ENCODE measurements at regions not wholly inside any gene's neighbourhood (a gene's known extent, or its start where the extent isn't known, plus 50 kb on each side); places are given as distances from the start of the nearest gene placed in this dataset.

GRCh38 chr2:144224472-144224871 lies 295.4 kb downstream of the ZEB2 start:
- no peak for TF ChIP-seq GABPA (IDR thresholded peaks at IDR 0.05 in 1 of 2, conservative IDR thresholded peaks at IDR 0.05 in 1 of 2)
- TF ChIP-seq CTCF (IDR thresholded peaks at IDR 0.05; ENCODE audit: low read depth, low read length, missing input control): no peak
- no peak for TF ChIP-seq MAX (IDR thresholded peaks at IDR 0.05)
- no peak for TF ChIP-seq REST (IDR thresholded peaks at IDR 0.05)
- no peak for TF ChIP-seq YY1 (IDR thresholded peaks at IDR 0.05)
